Calu3 (cell line): ENCODE measurements at regions not wholly inside any gene's neighbourhood (a gene's known extent, or its start where the extent isn't known, plus 50 kb on each side); places are given as distances from the start of the nearest gene placed in this dataset.

Experiments used
- BruUV-seq: library from RNA; stranded (reverse); fragments of 400-500 nt; replicated peaks from 2 replicates; lab custom pipeline; 2021; lab: Mats Ljungman, UMichigan
- CTCF ChIA-PET: fragments of 300-600 bp; sonication (Branson Sonifier 250); formaldehyde crosslinking; loops from one replicate; lab custom pipeline; 2022; ENCODE audit warnings: antibody characterized with exemption; lab: Charles Lee
- DNase-seq: peaks from one replicate; pipeline ENCODE4 v3.0.0; 2022
- H3K27ac Mint-ChIP-seq: one replicate; pipeline ENCODE4 v1.8.0; 2022; ENCODE audit warnings: mixed read lengths; ENCODE audit not compliant: unreplicated experiment
- H3K27me3 Mint-ChIP-seq: one replicate; pipeline ENCODE4 v1.8.0; 2022; ENCODE audit warnings: mixed read lengths; ENCODE audit not compliant: unreplicated experiment
- H3K36me3 Mint-ChIP-seq: one replicate; pipeline ENCODE4 v1.8.0; 2022; ENCODE audit warnings: mild to moderate bottlenecking, moderate library complexity, mixed read lengths; ENCODE audit not compliant: insufficient read depth, unreplicated experiment
- H3K4me1 Mint-ChIP-seq: one replicate; pipeline ENCODE4 v1.8.0; 2022; ENCODE audit warnings: mild to moderate bottlenecking, low read depth, mixed read lengths; ENCODE audit not compliant: unreplicated experiment
- H3K4me3 Mint-ChIP-seq: one replicate; pipeline ENCODE4 v1.8.0; 2022; ENCODE audit warnings: mild to moderate bottlenecking, low read depth, moderate library complexity, mixed read lengths; ENCODE audit not compliant: unreplicated experiment
- H3K9me3 Mint-ChIP-seq: one replicate; pipeline ENCODE4 v1.8.0; 2022; ENCODE audit warnings: low read depth, mixed read lengths; ENCODE audit not compliant: unreplicated experiment
- CTCF ChIP-seq: fragments of 200-600 bp; IDR thresholded peaks from one replicate; pipeline ENCODE4 v1.8.0; 2022; ENCODE audit warnings: antibody characterized with exemption; ENCODE audit not compliant: unreplicated experiment
- intact Hi-C: fragments of 100-400 bp; cut with micrococcal nuclease; formaldehyde crosslinking; loops from one replicate; pipeline ENCODE4 v1.10.0; 2022; ENCODE audit not compliant: unreplicated experiment

- Mint-ChIP-seq H3K27me3 (no peaks in the 10 kb centered on the region), H3K4me3 (no peak overlapping the region), H3K4me1 (no peaks in the 10 kb centered on the region), H3K27ac (no peak overlapping the region), H3K36me3 (no peaks in the 10 kb centered on the region), H3K9me3 (peaks cover 11% of the 10 kb centered on the region)
- CTCF ChIA-PET = no interaction called here
- intact Hi-C loops = no loop called here
- TF ChIP-seq CTCF = no peak
- no TSS peak for BruUV-seq
- no peak for DNase-seq
These were observed 1621.5 kb upstream of the FLRT2 start for GRCh38 chr14:83908419-83908818.

DNA sequence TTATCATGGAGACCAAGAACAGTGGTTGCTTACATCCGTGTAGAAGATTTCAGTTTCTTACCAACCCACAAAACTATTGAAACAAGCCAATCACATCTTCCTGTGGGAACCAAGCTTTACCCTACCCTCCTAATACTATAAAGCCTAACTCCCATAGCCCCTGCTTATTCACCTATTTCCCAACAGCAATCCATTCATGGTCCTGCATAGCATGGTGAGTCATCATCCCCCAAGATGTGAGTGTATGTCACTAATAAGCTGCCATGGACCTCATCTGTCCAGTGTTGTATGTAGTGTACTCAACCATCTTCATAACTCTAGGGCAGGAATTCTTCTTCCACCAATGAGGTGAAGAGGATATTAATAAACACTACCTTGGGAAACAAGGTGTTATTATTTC lies 1620.4 kb upstream of the FLRT2 start:
- no peak for TF ChIP-seq CTCF
- BruUV-seq = no TSS peak
- Mint-ChIP-seq H3K4me1 (no peaks in the 10 kb centered on the region), H3K27me3 (no peaks in the 10 kb centered on the region), H3K9me3 (peaks cover 16% of the 10 kb centered on the region), H3K27ac (no peak overlapping the region), H3K36me3 (no peaks in the 10 kb centered on the region), H3K4me3 (no peak overlapping the region)
- intact Hi-C loops = no loop called here
- DNase-seq = no peak
- CTCF ChIA-PET = no interaction called here

GRCh38 chr14:83912032-83912642 lies 1617.8 kb upstream of the FLRT2 start:
- DNase-seq = no peak
- no TSS peak for BruUV-seq
- no peak for TF ChIP-seq CTCF
- Mint-ChIP-seq H3K9me3 (peaks cover 24% of the 10 kb centered on the region), H3K36me3 (no peaks in the 10 kb centered on the region), H3K4me1 (no peaks in the 10 kb centered on the region), H3K27ac (no peak overlapping the region), H3K4me3 (no peak overlapping the region), H3K27me3 (no peaks in the 10 kb centered on the region)
- intact Hi-C loops = no loop called here
- CTCF ChIA-PET = no interaction called here

DNA sequence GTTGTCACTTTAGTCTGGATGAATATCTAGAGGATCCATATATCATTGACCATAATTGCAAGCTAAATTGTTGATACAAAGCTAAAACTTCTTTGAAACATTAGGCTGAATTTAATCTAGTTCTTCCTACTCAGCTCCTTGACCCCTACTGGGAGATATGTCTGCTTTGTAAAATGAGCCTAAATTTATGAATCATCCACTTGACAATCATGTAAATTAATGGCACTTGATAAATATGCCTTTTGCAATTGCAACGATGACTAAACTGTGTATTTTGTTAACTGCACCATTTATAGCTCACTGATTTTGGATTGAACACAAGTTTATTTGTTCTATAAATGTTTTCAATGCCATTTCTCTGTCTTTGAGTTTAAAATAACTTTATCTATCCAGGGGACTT lies 1616.5 kb upstream of the FLRT2 start:
- CTCF ChIA-PET = no interaction called here
- DNase-seq = no peak
- BruUV-seq = no TSS peak
- Mint-ChIP-seq H3K36me3 (no peaks in the 10 kb centered on the region), H3K27ac (no peak overlapping the region), H3K27me3 (no peaks in the 10 kb centered on the region), H3K9me3 (peaks cover 24% of the 10 kb centered on the region), H3K4me1 (no peaks in the 10 kb centered on the region), H3K4me3 (no peak overlapping the region)
- intact Hi-C loops = no loop called here
- TF ChIP-seq CTCF = no peak
